A673 (cell line): ENCODE measurements at regions not wholly inside any gene's neighbourhood (a gene's known extent, or its start where the extent isn't known, plus 50 kb on each side); places are given as distances from the start of the nearest gene placed in this dataset.

Source experiments
- BruUV-seq: library from RNA; stranded (reverse); fragments of 400-500 nt; replicated peaks from 2 replicates; lab custom pipeline; 2021; lab: Mats Ljungman, UMichigan
- CTCF ChIA-PET: fragments of 300-600 bp; sonication (Branson Sonifier 250); formaldehyde crosslinking; loops from one replicate; lab custom pipeline; 2022; ENCODE audit warnings: antibody characterized with exemption; lab: Charles Lee
- POLR2A ChIA-PET: fragments of 300-600 bp; sonication (Branson Sonifier 250); formaldehyde crosslinking; loops from one replicate; lab custom pipeline; 2022; ENCODE audit warnings: antibody characterized with exemption; ENCODE audit not compliant: low non-redundant PET; lab: Charles Lee
- DNase-seq: peaks from one replicate; pipeline ENCODE4 v3.0.0-alpha.2; 2015; ENCODE audit warnings: low spot score
- H3K27ac ChIP-seq: fragments of 200-600 bp; sonication (generic); 2 replicates; pipeline ENCODE4 v1.5.1; 2016; ENCODE audit warnings: mixed run types, low read depth, mild to moderate bottlenecking, mixed read lengths, antibody characterized with exemption, low read length; ENCODE audit not compliant: poor library complexity, severe bottlenecking
- H3K27me3 ChIP-seq: fragments of 200-600 bp; sonication (generic); replicated peaks from 2 replicates; pipeline ENCODE4 v1.6.1; 2017; ENCODE audit warnings: mixed run types, low read depth, mild to moderate bottlenecking, mixed read lengths, antibody characterized with exemption, low read length; ENCODE audit not compliant: insufficient read depth, poor library complexity
- H3K36me3 ChIP-seq: fragments of 200-600 bp; sonication (generic); 2 replicates; pipeline ENCODE4 v1.6.1; 2016; ENCODE audit warnings: mixed run types, mild to moderate bottlenecking, mixed read lengths, antibody characterized with exemption, low read length; ENCODE audit not compliant: insufficient read depth, poor library complexity, severe bottlenecking
- H3K4me1 ChIP-seq: fragments of 200-600 bp; sonication (generic); 2 replicates; pipeline ENCODE4 v1.6.1; 2017; ENCODE audit warnings: mixed run types, mild to moderate bottlenecking, mixed read lengths, antibody characterized with exemption, low read length; ENCODE audit not compliant: insufficient read depth, poor library complexity, severe bottlenecking
- H3K4me3 ChIP-seq: fragments of 200-600 bp; sonication (generic); 2 replicates; pipeline ENCODE4 v1.5.1; 2016; ENCODE audit warnings: low read depth, mixed run types, mild to moderate bottlenecking, mixed read lengths, low read length; ENCODE audit not compliant: poor library complexity, severe bottlenecking
- H3K9me3 ChIP-seq: fragments of 200-600 bp; sonication (generic); 2 replicates; pipeline ENCODE4 v1.6.1; 2016; ENCODE audit warnings: mixed run types, low read depth, mild to moderate bottlenecking, mixed read lengths, antibody characterized with exemption, low read length; ENCODE audit not compliant: poor library complexity, severe bottlenecking
- EZH2 ChIP-seq: fragments of 200-600 bp; sonication (generic); IDR thresholded peaks from 2 replicates; pipeline ENCODE4 v1.6.1; 2017; ENCODE audit warnings: borderline replicate concordance, low read depth, mild to moderate bottlenecking, mixed read lengths, antibody characterized with exemption, low read length; ENCODE audit not compliant: poor library complexity, severe bottlenecking
- intact Hi-C: fragments of 100-400 bp; cut with micrococcal nuclease; formaldehyde crosslinking; loops from one replicate; pipeline ENCODE4 v1.10.0; 2022; ENCODE audit not compliant: unreplicated experiment
- TF ChIP-seq, protein P1 (sequence below): fragments of 300-800, 200-600 bp; sonication (generic); conservative IDR thresholded peaks from 2 replicates; pipeline ENCODE4 v1.5.1; 2017; ENCODE audit warnings: low read depth, mild to moderate bottlenecking, antibody characterized with exemption, low read length, moderate library complexity, mixed read lengths

DNA sequence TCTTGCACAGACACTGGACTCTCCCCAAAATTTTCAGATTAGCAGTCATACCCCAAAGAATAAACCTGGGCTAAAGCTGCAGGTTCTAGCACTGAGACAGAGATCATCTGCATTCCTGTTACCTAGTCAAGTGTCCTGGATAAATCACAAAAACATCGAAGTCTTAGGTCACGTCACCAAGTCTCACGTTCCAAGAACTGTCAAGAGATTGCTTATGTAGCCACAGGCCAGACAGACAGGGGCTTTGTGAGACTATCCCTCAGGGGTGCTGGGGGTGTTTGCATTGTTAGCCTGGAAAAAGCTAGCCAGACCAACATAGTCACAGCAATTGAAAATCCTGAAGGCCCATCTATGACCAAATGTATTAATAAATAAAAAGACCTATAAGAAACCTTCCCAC is 243.1 kb upstream of the PREP start:
- POLR2A ChIA-PET = no interaction called here
- H3K36me3 ChIP-seq = no peaks in the 10 kb centered on the region
- DNase-seq = no peak
- H3K9me3 ChIP-seq = no peaks in the 10 kb centered on the region
- H3K4me1 ChIP-seq = no peaks in the 10 kb centered on the region
- no peaks in the 10 kb centered on the region for H3K27me3 ChIP-seq
- CTCF ChIA-PET = no interaction called here
- no peak for TF ChIP-seq EZH2
- TF ChIP-seq, protein P1, sequence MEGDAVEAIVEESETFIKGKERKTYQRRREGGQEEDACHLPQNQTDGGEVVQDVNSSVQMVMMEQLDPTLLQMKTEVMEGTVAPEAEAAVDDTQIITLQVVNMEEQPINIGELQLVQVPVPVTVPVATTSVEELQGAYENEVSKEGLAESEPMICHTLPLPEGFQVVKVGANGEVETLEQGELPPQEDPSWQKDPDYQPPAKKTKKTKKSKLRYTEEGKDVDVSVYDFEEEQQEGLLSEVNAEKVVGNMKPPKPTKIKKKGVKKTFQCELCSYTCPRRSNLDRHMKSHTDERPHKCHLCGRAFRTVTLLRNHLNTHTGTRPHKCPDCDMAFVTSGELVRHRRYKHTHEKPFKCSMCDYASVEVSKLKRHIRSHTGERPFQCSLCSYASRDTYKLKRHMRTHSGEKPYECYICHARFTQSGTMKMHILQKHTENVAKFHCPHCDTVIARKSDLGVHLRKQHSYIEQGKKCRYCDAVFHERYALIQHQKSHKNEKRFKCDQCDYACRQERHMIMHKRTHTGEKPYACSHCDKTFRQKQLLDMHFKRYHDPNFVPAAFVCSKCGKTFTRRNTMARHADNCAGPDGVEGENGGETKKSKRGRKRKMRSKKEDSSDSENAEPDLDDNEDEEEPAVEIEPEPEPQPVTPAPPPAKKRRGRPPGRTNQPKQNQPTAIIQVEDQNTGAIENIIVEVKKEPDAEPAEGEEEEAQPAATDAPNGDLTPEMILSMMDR = no peak
- intact Hi-C loops = no loop called here
- BruUV-seq = no TSS peak
- H3K4me3 ChIP-seq = no peak overlapping the region
- H3K27ac ChIP-seq = no peak overlapping the region

- Histone ChIP-seq H3K27me3 (no peaks in the 10 kb centered on the region), H3K9me3 (no peaks in the 10 kb centered on the region), H3K36me3 (no peaks in the 10 kb centered on the region), H3K27ac (no peak overlapping the region), H3K4me1 (no peaks in the 10 kb centered on the region), H3K4me3 (no peak overlapping the region)
- no peak for DNase-seq
- ChIA-PET CTCF (no interaction called here), POLR2A (no interaction called here)
- BruUV-seq = no TSS peak
- intact Hi-C loops = no loop called here
- TF ChIP-seq, protein P1 = no peak
Observed at GRCh38 chr6:105645156-105645555, 242.3 kb upstream of the PREP start.

DNA sequence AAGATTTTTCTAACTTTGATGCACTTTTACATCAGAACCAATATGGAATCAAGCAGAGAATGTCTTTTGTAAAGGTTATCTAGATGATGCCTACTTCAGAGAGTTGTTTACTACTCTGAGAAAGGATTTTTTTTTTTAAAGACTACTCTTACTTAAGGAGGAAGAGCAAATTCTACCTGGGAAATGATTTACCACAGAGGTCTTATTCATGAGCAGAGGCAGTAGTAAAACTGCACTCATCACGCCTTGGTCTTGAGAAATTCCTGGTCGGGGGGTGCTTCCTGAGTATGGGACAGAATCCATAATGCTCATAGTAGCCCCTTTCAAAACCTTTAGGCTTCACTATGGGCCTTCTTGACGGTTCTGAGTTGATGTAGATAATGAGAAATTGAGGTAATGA is 241.8 kb upstream of the PREP start:
- Histone ChIP-seq H3K27ac (no peak overlapping the region), H3K9me3 (no peaks in the 10 kb centered on the region), H3K4me1 (no peaks in the 10 kb centered on the region), H3K36me3 (no peaks in the 10 kb centered on the region), H3K27me3 (no peaks in the 10 kb centered on the region), H3K4me3 (no peak overlapping the region)
- TF ChIP-seq EZH2 = no peak
- TF ChIP-seq, protein P1 = no peak
- ChIA-PET CTCF (no interaction called here), POLR2A (no interaction called here)
- no TSS peak for BruUV-seq
- intact Hi-C loops = no loop called here
- no peak for DNase-seq
